K562 (cell line): ENCODE measurements at regions not wholly inside any gene's neighbourhood (a gene's known extent, or its start where the extent isn't known, plus 50 kb on each side); places are given as distances from the start of the nearest gene placed in this dataset.

ENCODE experiments used
- ATAC-seq: fragments of 200-7000 bp; cut with Tn5 transposase; 3 replicates; pipeline ENCODE4 v1.9.1; 2020; ENCODE audit warnings: moderate library complexity
- BruUV-seq: library from RNA; stranded (reverse); fragments of 400-500 nt; replicated peaks from 2 replicates; lab custom pipeline; 2021; lab: Mats Ljungman, UMichigan
- CTCF ChIA-PET: fragments of 300-600 bp; formaldehyde crosslinking; extraction: SDS; loops from one replicate; lab custom pipeline; 2021; ENCODE audit warnings: low intra/inter-chr PET ratio; lab: Yijun Ruan, JAX
- POLR2A ChIA-PET: fragments of 300-600, 350-650 bp; sonication (Branson Sonifier 250); formaldehyde crosslinking; extraction: SDS; loops from one replicate; lab custom pipeline; 2021; ENCODE audit warnings: antibody characterized with exemption, inconsistent platforms; lab: Yijun Ruan, JAX
- DNase-seq, 4 experiments: peaks; one replicate each; pipeline versions ENCODE4 v3.0.0 to v3.0.0-alpha.2; 2011 to 2018; ENCODE audit warnings: low spot score in 3 of 4, mixed read lengths in 3 of 4; ENCODE audit errors: extremely low read depth in 1 of 4
- FAIRE-seq: peaks from 2 replicates; lab custom pipeline; 2011; peaks lifted over from hg19 to GRCh38; lab: Jason Lieb, UNC
- H2AFZ ChIP-seq: 2 replicates; pipeline ENCODE4 v1.6.0; 2011; ENCODE audit warnings: low read depth, low read length, control low read depth, inconsistent platforms
- H3K27ac ChIP-seq: fragments of 200-600 bp; 3 replicates; pipeline ENCODE4 v1.8.0; 2011; ENCODE audit warnings: low read depth, mild to moderate bottlenecking, control low read depth, inconsistent platforms, low read length, moderate library complexity, mixed read lengths; ENCODE audit errors: extremely low read depth
- H3K27me3 ChIP-seq, 2 experiments: fragments of 300-600 bp in 1 of 2; 2 replicates in 1 of 2; 3 replicates in 1 of 2; pipeline versions ENCODE4 v1.6.0 to v1.8.0; 2011; ENCODE audit warnings: inconsistent platforms in 2 of 2, low read length in 2 of 2, mild to moderate bottlenecking in 1 of 2, mixed read lengths in 1 of 2, moderate library complexity in 1 of 2; ENCODE audit not compliant: control insufficient read depth in 2 of 2, insufficient read depth in 2 of 2
- H3K36me3 ChIP-seq: fragments of 300-600 bp; 3 replicates; pipeline ENCODE4 v1.8.0; 2011; ENCODE audit warnings: mild to moderate bottlenecking, low read length, inconsistent platforms; ENCODE audit not compliant: control insufficient read depth, insufficient read depth
- H3K4me1 ChIP-seq, 2 experiments: fragments of 200-600 bp in 1 of 2; replicated peaks in 1 of 2; 2 replicates in 1 of 2; 3 replicates in 1 of 2; pipeline versions ENCODE4 v1.5.1 to v1.8.0; 2011; ENCODE audit warnings: inconsistent platforms in 2 of 2, low read length in 2 of 2, mild to moderate bottlenecking in 1 of 2, mixed read lengths in 1 of 2, moderate library complexity in 1 of 2; ENCODE audit not compliant: control insufficient read depth in 2 of 2, insufficient read depth in 2 of 2
- H3K4me2 ChIP-seq: 2 replicates; pipeline ENCODE4 v1.6.1; 2011; ENCODE audit warnings: low read length, control low read depth, inconsistent platforms, mixed read lengths; ENCODE audit not compliant: insufficient read depth
- H3K4me3 ChIP-seq: fragments of 200-600 bp; sonication (generic), shearing (Covaris generic); 2 replicates; pipeline ENCODE4 v1.5.1; 2016; ENCODE audit warnings: control low read depth, inconsistent platforms
- H3K79me2 ChIP-seq: fragments of 200-600 bp; 3 replicates; pipeline ENCODE4 v1.8.0; 2011; ENCODE audit warnings: low read length, inconsistent platforms; ENCODE audit not compliant: control insufficient read depth, insufficient read depth
- H3K9ac ChIP-seq, 2 experiments: 2 replicates each; pipeline versions ENCODE4 v1.6.0 to v1.6.1; 2011; ENCODE audit warnings: low read depth in 2 of 2, low read length in 2 of 2, control low read depth in 1 of 2, inconsistent platforms in 1 of 2, mild to moderate bottlenecking in 1 of 2, mixed read lengths in 1 of 2; ENCODE audit not compliant: insufficient read depth in 1 of 2
- H3K9me1 ChIP-seq: one replicate; pipeline ENCODE4 v1.6.0; 2011; ENCODE audit warnings: inconsistent platforms, mild to moderate bottlenecking, low read length, moderate library complexity; ENCODE audit not compliant: control insufficient read depth, insufficient read depth
- H3K9me3 ChIP-seq: replicated peaks from 2 replicates; pipeline ENCODE4 v1.5.1; 2011; ENCODE audit warnings: low read depth, low read length, inconsistent platforms; ENCODE audit not compliant: control insufficient read depth, insufficient read depth
- H4K20me1 ChIP-seq: replicated peaks from 2 replicates; pipeline ENCODE4 v1.6.1; 2011; ENCODE audit warnings: low read length, inconsistent platforms, mixed read lengths; ENCODE audit not compliant: control insufficient read depth, insufficient read depth
- NELFE ChIP-seq: IDR thresholded peaks from 2 replicates; pipeline ENCODE4 v1.6.1; 2011; ENCODE audit warnings: mild to moderate bottlenecking; ENCODE audit not compliant: insufficient read depth, insufficient read length
- ZNF174 ChIP-seq: fragments of 250-450 bp; sonication (Bioruptor Pico); IDR thresholded peaks from 2 replicates; pipeline ENCODE4 v1.4.0; 2020; ENCODE audit warnings: mild to moderate bottlenecking
- ZNF277 ChIP-seq: fragments of 250-450 bp; sonication (Bioruptor Pico); IDR thresholded peaks from 2 replicates; pipeline ENCODE4 v1.8.0; 2022; ENCODE audit warnings: inconsistent platforms, mild to moderate bottlenecking, moderate library complexity, borderline replicate concordance
- ZNF280A ChIP-seq: fragments of 450-650 bp; IDR thresholded peaks from 2 replicates; pipeline ENCODE4 v1.6.1; 2018; ENCODE audit warnings: mild to moderate bottlenecking, low read depth; ENCODE audit not compliant: partially characterized antibody
- WGBS: fragments of 100-300 bp; shearing (Covaris generic); methylation state at CpG from one replicate; pipeline ENCODE4 v1.1.6; 2016; ENCODE audit warnings: low coverage, mixed read lengths; ENCODE audit not compliant: insufficient coverage; ENCODE audit errors: missing lambda C conversion rate; 5-methylcytosine and 5-hydroxymethylcytosine counted together
- in situ Hi-C: fragments of 300-500 bp; cut with MboI; formaldehyde crosslinking; loops from 4 replicates; pipeline ENCODE4 v1.15.0; 2018; ENCODE audit warnings: inconsistent platforms, mixed read lengths
- intact Hi-C: fragments of 100-400 bp; cut with micrococcal nuclease; formaldehyde crosslinking; loops from 2 replicates; pipeline ENCODE4 v1.14.2; 2022
- TF ChIP-seq, protein P1 (sequence below): fragments of 250-450 bp; sonication (Bioruptor Pico); IDR thresholded peaks from 2 replicates; pipeline ENCODE4 v1.9.0; 2021; ENCODE audit warnings: mild to moderate bottlenecking

- intact Hi-C loops, result no loop called here
- FAIRE-seq (no peak), DNase-seq (no peak), ATAC-seq (no peak)
- Histone ChIP-seq H3K79me2 (no peaks in the 10 kb centered on the region), H3K36me3 (no peaks in the 10 kb centered on the region), H2AFZ (no peak overlapping the region), H3K4me1 (peaks cover 0 to 1% of the 10 kb centered on the region in 2 experiments; a peak in 1 of 5 replicates), H3K27me3 (peaks cover 37 to 66% of the 10 kb centered on the region in 2 experiments), H3K4me2 (no peak overlapping the region), H3K4me3 (no peak overlapping the region), H3K27ac (no peak overlapping the region), H3K9ac (no peak overlapping the region), H4K20me1 (peaks cover 4% of the 10 kb centered on the region; the same call in 1 of the 2 replicates), H3K9me3 (no peaks in the 10 kb centered on the region), H3K9me1 (no peaks in the 10 kb centered on the region)
- POLR2A ChIA-PET, result no interaction called here
- BruUV-seq, result no TSS peak
- TF ChIP-seq ZNF280A (no peak), ZNF174 (CRISPR knock-in tag) (no peak), NELFE (no peak), ZNF277 (CRISPR knock-in tag) (no peak)
- TF ChIP-seq, protein P1, sequence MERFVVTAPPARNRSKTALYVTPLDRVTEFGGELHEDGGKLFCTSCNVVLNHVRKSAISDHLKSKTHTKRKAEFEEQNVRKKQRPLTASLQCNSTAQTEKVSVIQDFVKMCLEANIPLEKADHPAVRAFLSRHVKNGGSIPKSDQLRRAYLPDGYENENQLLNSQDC (CRISPR knock-in tag), result no peak
- in situ Hi-C loops, result no loop called here
- CTCF ChIA-PET, result no interaction called here
- WGBS, result 0% methylated on average over 5 of the region's 6 CpGs
These were observed 63.0 kb upstream of the SNTG2 start for GRCh38 chr2:887639-888038.
